ENCODE measurements at regions not wholly inside any gene's neighbourhood (a gene's known extent, or its start where the extent isn't known, plus 50 kb on each side); places are given as distances from the start of the nearest gene placed in this dataset.
"Not testable (repeated sequence)": the region's sequence is repeated elsewhere in the genome, so short reads cannot be mapped to it uniquely, and the experiment has no call there.

GRCh38 chr15:22291054-22291453 is 167.6 kb upstream of the GOLGA6L22 start:
- not testable (repeated sequence) for TF ChIP-seq POLR2A, CTCF (IDR thresholded peaks at IDR 0.05)
